GM12878 (cell line): ENCODE measurements at regions not wholly inside any gene's neighbourhood (a gene's known extent, or its start where the extent isn't known, plus 50 kb on each side); places are given as distances from the start of the nearest gene placed in this dataset.

Experiments
- ATAC-seq: fragments of 200-7000 bp; cut with Tn5 transposase; 3 replicates; pipeline ENCODE4 v1.9.1; 2020; ENCODE audit warnings: mild to moderate bottlenecking, moderate library complexity
- BruUV-seq: library from RNA; stranded (reverse); fragments of 400-500 nt; replicated peaks from 2 replicates; lab custom pipeline; 2021; lab: Mats Ljungman, UMichigan
- CTCF ChIA-PET: fragments of 300-600 bp; sonication (Branson Sonifier 250); formaldehyde crosslinking; extraction: SDS; loops from one replicate; lab custom pipeline; 2021; ENCODE audit warnings: inconsistent platforms; lab: Yijun Ruan, JAX
- POLR2A ChIA-PET: fragments of 350-600 bp; formaldehyde crosslinking; extraction: SDS; loops from one replicate; lab custom pipeline; 2021; ENCODE audit warnings: inconsistent platforms; lab: Charles Lee
- RAD21 ChIA-PET: fragments of 300-600 bp; sonication (Branson Sonifier 250); formaldehyde crosslinking; loops from one replicate; lab custom pipeline; 2023; ENCODE audit warnings: antibody characterized with exemption; ENCODE audit not compliant: unreplicated experiment; lab: Charles Lee
- SMC1A ChIA-PET: fragments of 300-600 bp; sonication (Branson Sonifier 250); formaldehyde crosslinking; loops from one replicate; lab custom pipeline; 2023; ENCODE audit not compliant: unreplicated experiment, uncharacterized antibody; lab: Charles Lee
- DNase-seq: peaks from one replicate; pipeline ENCODE4 v3.0.0-alpha.2; 2011; ENCODE audit warnings: low read depth, low spot score
- FAIRE-seq: peaks from 3 replicates; lab custom pipeline; 2011; peaks lifted over from hg19 to GRCh38; lab: Jason Lieb, UNC
- H2AFZ ChIP-seq: 2 replicates; pipeline ENCODE4 v1.6.0; 2011; ENCODE audit warnings: low read depth, low read length, control low read depth; ENCODE audit not compliant: control insufficient read depth
- H3K27ac ChIP-seq: 2 replicates; pipeline ENCODE4 v1.5.1; 2011; ENCODE audit warnings: control low read depth; ENCODE audit not compliant: control insufficient read depth, insufficient read depth
- H3K27me3 ChIP-seq, 2 experiments: replicated peaks in 1 of 2; 2 replicates each; pipeline versions ENCODE4 v1.6.0 to v1.6.1; 2011; ENCODE audit warnings: low read length in 1 of 2; ENCODE audit not compliant: control insufficient read depth in 2 of 2, insufficient read depth in 2 of 2
- H3K36me3 ChIP-seq, 2 experiments: 2 replicates each; pipeline ENCODE4 v1.5.1; 2011; ENCODE audit warnings: low read length in 1 of 2; ENCODE audit not compliant: control insufficient read depth in 2 of 2, insufficient read depth in 2 of 2
- H3K4me1 ChIP-seq: 2 replicates; pipeline ENCODE4 v1.6.1; 2011; ENCODE audit warnings: mild to moderate bottlenecking, low read length, moderate library complexity, mixed read lengths; ENCODE audit not compliant: control insufficient read depth, insufficient read depth
- H3K4me2 ChIP-seq: 2 replicates; pipeline ENCODE4 v1.6.0; 2011; ENCODE audit warnings: control low read depth; ENCODE audit not compliant: control insufficient read depth, insufficient read depth
- H3K4me3 ChIP-seq: fragments of 200-600 bp; sonication (generic); 2 replicates; pipeline ENCODE4 v1.5.1; 2016
- H3K79me2 ChIP-seq: 2 replicates; pipeline ENCODE4 v1.6.0; 2011; ENCODE audit warnings: low read length; ENCODE audit not compliant: control insufficient read depth, insufficient read depth
- H3K9ac ChIP-seq: 2 replicates; pipeline ENCODE4 v1.8.0; 2011; ENCODE audit warnings: low read length, control low read depth, mixed read lengths; ENCODE audit not compliant: control insufficient read depth, insufficient read depth
- H3K9me3 ChIP-seq: replicated peaks from 3 replicates; pipeline ENCODE4 v1.5.1; 2011; ENCODE audit warnings: mild to moderate bottlenecking, low read length; ENCODE audit not compliant: control insufficient read depth, insufficient read depth
- H4K20me1 ChIP-seq: 2 replicates; pipeline ENCODE4 v1.6.0; 2011; ENCODE audit not compliant: control insufficient read depth, insufficient read depth
- BHLHE40 ChIP-seq, 2 experiments: fragments of 450-650 bp in 1 of 2; IDR thresholded peaks; 2 replicates each; pipeline ENCODE4 v1.6.1; 2011 to 2017; ENCODE audit warnings: low read depth in 2 of 2, borderline replicate concordance in 1 of 2, improper control_type of control experiment in 1 of 2, low read length in 1 of 2, mild to moderate bottlenecking in 1 of 2
- CEBPB ChIP-seq, 2 experiments: fragments of 150-350 bp in 1 of 2; IDR thresholded peaks; 2 replicates each; pipeline ENCODE4 v1.6.1; 2012 to 2014; ENCODE audit warnings: low read depth in 2 of 2, low read length in 2 of 2, borderline replicate concordance in 1 of 2, inconsistent platforms in 1 of 2
- CREM ChIP-seq: IDR thresholded peaks from 2 replicates; pipeline ENCODE4 v1.6.1; 2014; ENCODE audit warnings: antibody characterized with exemption, low read depth
- EED ChIP-seq: sonication (generic); IDR thresholded peaks from 2 replicates; pipeline ENCODE4 v1.6.1; 2016; ENCODE audit warnings: antibody characterized with exemption, low read depth
- FOXK2 ChIP-seq: fragments of 450-650 bp; IDR thresholded peaks from 2 replicates; pipeline ENCODE4 v1.6.1; 2017; ENCODE audit warnings: mild to moderate bottlenecking, moderate library complexity
- IKZF1 ChIP-seq: fragments of 450-650 bp; conservative IDR thresholded peaks from 2 replicates; pipeline ENCODE4 v1.6.1; 2017; ENCODE audit warnings: antibody characterized with exemption, mild to moderate bottlenecking
- JUNB ChIP-seq: IDR thresholded peaks from 2 replicates; pipeline ENCODE4 v1.6.1; 2016; ENCODE audit warnings: antibody characterized with exemption, mild to moderate bottlenecking
- JUND ChIP-seq: IDR thresholded peaks from 2 replicates; pipeline ENCODE4 v1.6.1; 2012; ENCODE audit warnings: low read depth, mild to moderate bottlenecking, low read length, improper control_type of control experiment, moderate library complexity
- MXI1 ChIP-seq: fragments of 150-350 bp; IDR thresholded peaks from 2 replicates; pipeline ENCODE4 v1.6.1; 2011; ENCODE audit warnings: low read depth, mild to moderate bottlenecking, inconsistent platforms, low read length, improper control_type of control experiment
- NBN ChIP-seq: fragments of 450-650 bp; IDR thresholded peaks from 2 replicates; pipeline ENCODE4 v1.6.1; 2016
- NFXL1 ChIP-seq: fragments of 450-650 bp; IDR thresholded peaks from 2 replicates; pipeline ENCODE4 v1.6.1; 2017; ENCODE audit warnings: antibody characterized with exemption, mild to moderate bottlenecking, borderline replicate concordance
- NRF1 ChIP-seq: conservative IDR thresholded peaks from 2 replicates; pipeline ENCODE4 v1.6.1; 2011; ENCODE audit warnings: mild to moderate bottlenecking, low read depth, low read length, improper control_type of control experiment
- RUNX3 ChIP-seq: IDR thresholded peaks from 2 replicates; pipeline ENCODE4 v1.6.1; 2012; ENCODE audit warnings: low read length, inconsistent platforms
- SRF ChIP-seq, 2 experiments: IDR thresholded peaks; 2 replicates each; pipeline ENCODE4 v1.6.1; 2011; ENCODE audit warnings: low read depth in 2 of 2, low read length in 2 of 2, mild to moderate bottlenecking in 1 of 2, moderate library complexity in 1 of 2
- STAT3 ChIP-seq: IDR thresholded peaks from 2 replicates; pipeline ENCODE4 v1.6.1; 2011; ENCODE audit warnings: low read depth, low read length, improper control_type of control experiment
- SUZ12 ChIP-seq: fragments of 200-600 bp; sonication (generic); IDR thresholded peaks from one replicate; pipeline ENCODE4 v1.6.1; 2018; ENCODE audit warnings: antibody characterized with exemption, mild to moderate bottlenecking; ENCODE audit not compliant: unreplicated experiment
- TBL1XR1 ChIP-seq: IDR thresholded peaks from 2 replicates; pipeline ENCODE4 v1.6.1; 2012; ENCODE audit warnings: low read depth, low read length, improper control_type of control experiment
- WGBS: methylation state at CpG from one replicate; pipeline ENCODE4 v1.1.6; 2016; ENCODE audit warnings: low lambda C conversion rate; ENCODE audit not compliant: insufficient replicate concordance, insufficient coverage; ENCODE audit errors: missing lambda C conversion rate; 5-methylcytosine and 5-hydroxymethylcytosine counted together
- in situ Hi-C: fragments of 300-500 bp; cut with MboI; formaldehyde crosslinking; loops from 9 replicates; pipeline ENCODE4 v1.14.3; 2018; ENCODE audit warnings: mixed read lengths
- intact Hi-C: fragments of 100-400 bp; cut with micrococcal nuclease; formaldehyde crosslinking; loops from one replicate; pipeline ENCODE4 v1.14.2; 2022; ENCODE audit not compliant: unreplicated experiment
- TF ChIP-seq, protein P1 (sequence below), 3 experiments: IDR thresholded peaks in 2 of 3; conservative IDR thresholded peaks in 1 of 3; 2 replicates each; pipeline ENCODE4 v1.5.1; 2011; ENCODE audit warnings: low read depth in 3 of 3, low read length in 3 of 3, mild to moderate bottlenecking in 3 of 3, control low read depth in 2 of 3, moderate library complexity in 2 of 3, inconsistent platforms in 1 of 3, mixed read lengths in 1 of 3; ENCODE audit not compliant: control insufficient read depth in 2 of 3, insufficient read depth in 1 of 3; ENCODE audit errors: extremely low read depth in 1 of 3

DNA sequence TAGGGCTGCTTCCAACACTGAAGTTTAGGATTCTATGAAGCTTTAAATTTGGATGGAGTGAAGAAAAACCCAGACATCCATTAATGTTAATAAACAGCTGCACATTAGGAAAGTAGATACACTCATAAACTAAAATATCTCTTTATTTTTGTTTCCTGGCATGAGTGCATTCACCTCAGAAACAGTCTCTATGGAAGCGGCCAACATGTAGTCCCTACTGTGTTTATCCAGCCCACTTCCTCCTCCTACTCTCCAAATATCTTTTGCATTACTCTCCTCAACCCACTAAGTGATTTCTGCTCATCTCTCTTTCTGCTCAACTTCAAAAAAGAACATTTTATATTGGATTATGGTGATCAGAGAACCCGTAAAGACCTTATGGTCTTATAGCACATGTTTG, 180.3 kb upstream of the MXRA5 start:
- SMC1A ChIA-PET = interaction anchor here (0.7 kb wide), 1 partner anchor 28 kb away, joined by 3 read pairs; no protein-coding TSS in a partner anchor
- TF ChIP-seq SRF (IDR thresholded peaks at IDR 0.05; ENCODE audit: low read depth in 2 of 2, low read length in 2 of 2) (no peak), JUND (no peak)
- H3K4me2 ChIP-seq = no peak overlapping the region
- no peak overlapping the region for H3K9ac ChIP-seq
- H4K20me1 ChIP-seq = no peaks in the 10 kb centered on the region
- RAD21 ChIA-PET = no interaction called here
- 46% methylated on average over 2 of the region's 2 CpGs for WGBS
- H3K36me3 ChIP-seq = no peaks in the 10 kb centered on the region
- no peaks in the 10 kb centered on the region; the same call in 2 of the 3 replicates for H3K9me3 ChIP-seq
- no peak overlapping the region for H2AFZ ChIP-seq
- FAIRE-seq = no peak
- no peak for DNase-seq
- no TSS peak for BruUV-seq
- no peaks in the 10 kb centered on the region for H3K27me3 ChIP-seq
- CTCF ChIA-PET = no interaction called here
- no peaks in the 10 kb centered on the region for H3K4me1 ChIP-seq
- intact Hi-C loops (no loop called here), in situ Hi-C loops (no loop called here)
- H3K4me3 ChIP-seq = no peak overlapping the region
- no peaks in the 10 kb centered on the region for H3K79me2 ChIP-seq
- POLR2A ChIA-PET = no interaction called here
- H3K27ac ChIP-seq = no peak overlapping the region
- no peak for ATAC-seq

GRCh38 chrX:3526071-3526470, 179.6 kb upstream of the MXRA5 start:
- no peak for DNase-seq
- in situ Hi-C loops (no loop called here), intact Hi-C loops (no loop called here)
- POLR2A ChIA-PET = no interaction called here
- Histone ChIP-seq H3K36me3 (no peaks in the 10 kb centered on the region), H3K9me3 (no peaks in the 10 kb centered on the region; the same call in 2 of the 3 replicates), H3K27ac (no peak overlapping the region), H2AFZ (no peak overlapping the region), H3K4me3 (no peak overlapping the region), H3K4me2 (no peak overlapping the region), H3K27me3 (no peaks in the 10 kb centered on the region), H3K79me2 (no peaks in the 10 kb centered on the region), H3K9ac (no peak overlapping the region), H4K20me1 (no peaks in the 10 kb centered on the region), H3K4me1 (no peaks in the 10 kb centered on the region)
- no peak for ATAC-seq
- 43% methylated on average over 5 of the region's 5 CpGs for WGBS
- SMC1A ChIA-PET = no interaction called here
- RAD21 ChIA-PET = no interaction called here
- CTCF ChIA-PET = no interaction called here
- no TSS peak for BruUV-seq
- FAIRE-seq = no peak
- TF ChIP-seq CREM (no peak), IKZF1 (no peak), NBN (no peak), CEBPB (IDR thresholded peaks at IDR 0.05; ENCODE audit: borderline replicate concordance in 1 of 2, low read depth in 2 of 2, low read length in 2 of 2) (no peak), JUNB (no peak), RUNX3 (no peak), NFXL1 (no peak), TBL1XR1 (no peak), BHLHE40 (IDR thresholded peaks at IDR 0.05; ENCODE audit: borderline replicate concordance in 1 of 2, low read depth in 2 of 2, low read length in 1 of 2) (no peak), MXI1 (no peak), STAT3 (no peak), FOXK2 (no peak), SRF (IDR thresholded peaks at IDR 0.05; ENCODE audit: low read depth in 2 of 2, low read length in 2 of 2) (no peak), SUZ12 (no peak), EED (no peak), NRF1 (no peak)
- TF ChIP-seq, protein P1, sequence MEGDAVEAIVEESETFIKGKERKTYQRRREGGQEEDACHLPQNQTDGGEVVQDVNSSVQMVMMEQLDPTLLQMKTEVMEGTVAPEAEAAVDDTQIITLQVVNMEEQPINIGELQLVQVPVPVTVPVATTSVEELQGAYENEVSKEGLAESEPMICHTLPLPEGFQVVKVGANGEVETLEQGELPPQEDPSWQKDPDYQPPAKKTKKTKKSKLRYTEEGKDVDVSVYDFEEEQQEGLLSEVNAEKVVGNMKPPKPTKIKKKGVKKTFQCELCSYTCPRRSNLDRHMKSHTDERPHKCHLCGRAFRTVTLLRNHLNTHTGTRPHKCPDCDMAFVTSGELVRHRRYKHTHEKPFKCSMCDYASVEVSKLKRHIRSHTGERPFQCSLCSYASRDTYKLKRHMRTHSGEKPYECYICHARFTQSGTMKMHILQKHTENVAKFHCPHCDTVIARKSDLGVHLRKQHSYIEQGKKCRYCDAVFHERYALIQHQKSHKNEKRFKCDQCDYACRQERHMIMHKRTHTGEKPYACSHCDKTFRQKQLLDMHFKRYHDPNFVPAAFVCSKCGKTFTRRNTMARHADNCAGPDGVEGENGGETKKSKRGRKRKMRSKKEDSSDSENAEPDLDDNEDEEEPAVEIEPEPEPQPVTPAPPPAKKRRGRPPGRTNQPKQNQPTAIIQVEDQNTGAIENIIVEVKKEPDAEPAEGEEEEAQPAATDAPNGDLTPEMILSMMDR (IDR thresholded peaks at IDR 0.05 in 2 of 3, conservative IDR thresholded peaks at IDR 0.05 in 1 of 3; ENCODE audit: control insufficient read depth in 2 of 3, extremely low read depth in 1 of 3, insufficient read depth in 1 of 3, low read depth in 3 of 3, low read length in 3 of 3) = no peak
